GM21381 (cell line): ENCODE measurements at regions not wholly inside any gene's neighbourhood (a gene's known extent, or its start where the extent isn't known, plus 50 kb on each side); places are given as distances from the start of the nearest gene placed in this dataset.
"Not testable (repeated sequence)": the region's sequence is repeated elsewhere in the genome, so short reads cannot be mapped to it uniquely, and the experiment has no call there.

ENCODE experiments used
- ATAC-seq: cut with Tn5 transposase; IDR thresholded peaks from one replicate; pipeline ENCODE4 v1.9.1; 2021; ENCODE audit warnings: mild to moderate bottlenecking, moderate library complexity; ENCODE audit not compliant: unreplicated experiment

DNA sequence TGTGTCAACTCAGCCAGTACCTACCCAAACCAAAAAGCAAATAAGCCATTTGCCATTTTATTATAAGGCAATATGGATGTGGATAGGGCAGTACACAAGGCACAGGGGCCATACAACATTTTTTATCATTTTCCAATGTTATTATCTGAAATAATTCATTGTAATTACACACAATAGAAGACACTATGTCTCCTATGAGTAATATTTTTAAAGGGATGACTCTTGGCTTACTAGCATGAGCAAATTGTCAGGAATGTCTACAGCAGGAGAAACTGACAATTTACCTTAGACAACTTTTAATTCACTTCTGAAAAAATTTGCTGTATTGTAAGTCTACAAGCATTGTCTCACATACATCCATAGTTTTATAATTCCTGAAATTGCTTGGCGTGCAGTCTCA, 1193.9 kb upstream of the CELF4 start:
- ATAC-seq = no peak

DNA sequence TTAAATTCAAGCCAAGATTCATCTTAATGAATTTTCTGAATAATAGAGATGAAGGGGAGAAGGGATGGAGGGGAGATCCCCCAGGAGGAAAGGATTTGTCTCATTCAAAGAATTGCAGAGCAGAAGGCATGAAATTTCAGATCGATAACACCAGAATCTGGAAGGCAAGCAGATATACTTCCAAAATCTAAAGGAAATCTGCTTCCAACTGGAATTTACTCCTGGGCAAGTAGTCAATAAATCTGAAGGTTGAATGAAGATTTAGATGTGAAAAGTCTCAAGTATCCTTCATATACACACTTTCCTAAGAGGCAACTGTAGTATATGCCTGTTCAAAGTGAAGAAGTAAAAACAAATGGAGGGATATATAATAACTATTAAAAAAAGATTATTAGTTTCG, 1190.8 kb upstream of the CELF4 start:
- no peak for ATAC-seq

DNA sequence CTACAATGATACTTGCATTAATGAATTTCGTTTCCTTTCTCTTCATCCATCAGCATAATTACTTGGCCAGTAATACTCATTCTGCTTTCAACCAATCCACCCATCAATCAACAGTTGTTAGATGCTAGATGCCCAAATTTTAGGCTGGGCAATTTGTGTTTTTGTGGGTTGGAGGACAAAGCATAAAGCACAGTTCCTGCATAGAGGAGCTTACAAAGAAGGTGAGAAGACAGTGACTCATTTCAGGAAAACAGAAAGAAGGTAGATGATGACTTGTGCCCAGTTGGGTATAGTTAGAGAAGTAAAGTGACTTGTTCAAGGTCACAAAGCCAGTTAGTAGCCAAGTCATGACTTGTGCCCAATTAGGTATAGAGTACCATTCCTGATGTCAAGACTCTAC, 1186.8 kb upstream of the CELF4 start:
- ATAC-seq = no peak

DNA sequence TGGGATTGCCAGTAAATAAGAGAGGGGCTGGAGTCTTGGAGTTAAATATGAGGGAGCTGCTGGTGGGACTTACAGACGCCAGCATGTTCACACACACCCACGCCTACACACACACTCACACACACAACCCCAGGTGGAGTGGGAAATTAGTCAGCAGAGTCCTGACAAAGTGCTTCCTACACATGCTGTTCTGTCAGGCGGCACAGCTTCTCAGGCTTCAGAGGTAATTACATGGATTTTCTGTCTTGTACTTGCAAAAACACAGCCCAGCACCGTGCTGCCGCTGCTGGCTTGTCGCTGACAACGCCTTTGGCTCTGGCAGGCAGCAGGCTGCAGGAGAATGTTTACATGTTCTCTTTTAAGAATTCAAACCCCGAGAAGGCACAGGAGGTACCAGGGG, 1186.3 kb upstream of the CELF4 start:
- ATAC-seq = no peak

DNA sequence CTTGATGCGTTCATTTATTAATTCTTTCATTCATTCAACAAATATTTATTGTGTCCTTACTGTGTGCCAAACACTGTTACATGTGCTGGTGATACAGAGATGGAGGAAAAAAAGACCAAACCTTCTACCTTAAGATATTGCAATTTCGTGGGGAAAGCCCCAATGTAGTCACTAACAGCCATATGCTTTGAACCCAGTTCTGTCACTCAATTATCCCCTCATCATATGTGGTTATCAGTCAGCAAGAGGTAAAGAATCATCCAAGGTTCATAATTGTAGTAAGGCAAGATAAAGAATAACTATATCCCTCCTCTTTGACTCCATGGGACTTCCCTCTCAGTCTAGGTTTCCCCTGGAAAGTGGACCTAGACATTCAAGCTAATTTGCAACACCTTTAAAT, 1185.6 kb upstream of the CELF4 start:
- no peak for ATAC-seq

DNA sequence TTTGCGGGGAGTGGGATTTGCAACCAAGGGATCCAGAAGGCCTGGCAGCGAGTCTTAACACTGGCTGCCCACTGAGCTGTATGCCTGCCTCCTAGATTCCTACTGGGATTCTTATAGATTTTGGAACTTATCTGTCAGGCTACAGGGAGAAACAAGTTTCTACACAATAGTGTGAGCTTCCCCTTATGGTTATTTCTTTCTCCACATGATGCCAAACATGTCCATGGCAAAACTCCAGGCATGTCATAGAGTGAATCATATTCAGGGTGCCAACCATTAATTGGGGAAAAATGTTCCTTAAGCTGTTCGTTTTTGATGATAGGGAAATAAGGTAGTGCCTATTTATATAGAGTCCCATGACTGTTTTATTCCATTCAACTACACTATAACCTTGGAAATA, 1185.2 kb upstream of the CELF4 start:
- ATAC-seq = no peak

DNA sequence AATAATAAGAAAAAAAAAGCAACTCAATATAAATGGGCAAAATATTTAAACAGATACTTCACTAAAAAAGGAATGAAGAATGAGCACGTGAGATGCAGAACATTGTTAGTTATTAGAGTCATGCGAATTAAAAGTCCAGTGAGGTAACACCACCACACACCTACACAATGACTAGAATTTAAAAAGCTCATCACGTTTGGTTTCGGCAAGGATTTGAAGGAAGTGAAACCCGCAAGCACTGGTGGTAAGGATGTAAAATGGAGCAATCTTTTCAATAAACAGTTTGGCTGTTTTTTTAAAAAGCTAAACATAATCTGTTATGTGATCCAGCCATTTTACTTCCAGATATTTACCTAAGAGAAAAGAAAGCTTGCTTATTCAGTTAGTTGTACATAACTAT, 1181.6 kb upstream of the CELF4 start:
- ATAC-seq = no peak

DNA sequence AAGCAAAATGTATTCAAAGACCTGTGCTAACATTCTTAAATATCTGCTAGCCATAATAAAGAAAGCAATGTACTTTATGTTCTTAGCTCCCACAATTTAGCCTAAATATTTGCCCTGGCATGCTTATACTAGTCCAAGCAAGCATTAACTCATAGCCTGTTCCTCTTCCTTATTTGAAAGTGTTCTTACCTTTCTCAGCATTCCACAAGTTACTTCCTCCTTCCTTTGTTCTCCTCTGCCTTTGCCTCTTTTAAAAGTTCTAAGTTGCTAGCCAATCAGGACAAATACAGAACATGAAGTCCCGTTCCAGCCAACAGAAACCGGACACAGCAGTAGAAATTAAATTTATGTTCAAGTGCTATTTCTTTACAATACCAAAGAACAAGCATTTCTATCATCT, 1154.6 kb upstream of the CELF4 start:
- ATAC-seq = not testable (repeated sequence)

DNA sequence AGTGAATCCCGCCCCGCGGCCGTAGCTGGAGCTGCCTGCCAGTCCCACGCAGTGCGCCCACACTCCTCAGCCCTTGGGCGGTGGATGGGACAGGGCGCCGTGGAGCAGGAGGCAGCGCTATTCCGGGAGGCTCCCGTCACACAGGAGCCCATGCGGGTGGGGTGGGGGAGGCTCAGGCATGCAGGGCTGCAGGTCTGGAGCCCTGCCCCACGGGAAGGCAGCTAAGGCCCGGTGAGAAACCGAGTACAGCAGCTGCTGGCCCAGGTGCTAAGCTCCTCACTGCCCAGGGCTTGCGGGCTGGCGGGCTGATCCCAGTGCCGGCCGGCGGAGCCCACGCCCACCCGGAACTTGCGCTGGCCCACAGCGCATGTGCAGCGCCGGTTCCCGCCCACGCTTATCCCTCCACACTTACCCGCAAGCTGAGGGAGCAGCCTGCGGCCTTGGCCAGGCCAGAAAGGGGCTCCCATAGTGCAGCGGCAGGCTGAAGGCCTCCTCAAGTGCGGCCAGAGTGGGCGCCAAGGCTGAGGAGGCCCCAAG, 1152.8 kb upstream of the CELF4 start:
- no peak for ATAC-seq

DNA sequence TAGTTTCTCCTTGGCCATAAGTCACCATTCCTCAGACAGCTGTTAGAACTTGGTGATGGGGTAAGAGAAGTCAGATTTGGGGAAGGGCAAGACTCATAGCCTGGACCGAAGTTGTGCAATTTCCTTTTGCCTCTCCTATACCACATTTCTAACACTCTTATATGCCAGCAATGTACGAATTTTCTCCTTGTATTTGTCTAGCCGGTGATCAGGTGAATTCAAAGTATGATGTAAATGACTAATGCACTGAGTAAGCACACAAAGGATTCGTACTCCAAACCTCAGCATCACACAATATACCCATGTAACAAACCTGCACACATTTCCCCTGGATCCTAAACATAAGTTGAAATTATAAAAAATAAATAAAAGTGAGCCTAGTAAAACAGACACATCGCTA, 1143.5 kb upstream of the CELF4 start:
- ATAC-seq = no peak

DNA sequence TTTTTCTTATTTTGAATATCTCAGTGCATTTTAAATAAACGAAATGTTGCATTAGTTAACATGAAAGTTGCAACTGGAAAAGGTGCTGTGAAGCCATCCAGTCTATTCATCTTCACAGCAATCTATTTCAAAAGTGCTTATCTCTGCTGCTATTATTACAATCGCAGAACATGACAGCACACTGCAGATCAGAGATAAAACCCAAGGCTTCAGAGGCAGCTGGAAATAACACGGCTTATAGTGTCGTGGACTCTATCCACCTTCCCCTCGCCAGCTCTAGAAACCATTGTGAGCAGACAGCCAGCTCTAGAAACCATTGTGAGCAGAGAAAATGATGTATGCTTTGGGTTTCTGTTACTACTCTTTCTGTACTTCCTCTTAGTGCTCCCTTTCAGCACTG, 1140.8 kb upstream of the CELF4 start:
- no peak for ATAC-seq

DNA sequence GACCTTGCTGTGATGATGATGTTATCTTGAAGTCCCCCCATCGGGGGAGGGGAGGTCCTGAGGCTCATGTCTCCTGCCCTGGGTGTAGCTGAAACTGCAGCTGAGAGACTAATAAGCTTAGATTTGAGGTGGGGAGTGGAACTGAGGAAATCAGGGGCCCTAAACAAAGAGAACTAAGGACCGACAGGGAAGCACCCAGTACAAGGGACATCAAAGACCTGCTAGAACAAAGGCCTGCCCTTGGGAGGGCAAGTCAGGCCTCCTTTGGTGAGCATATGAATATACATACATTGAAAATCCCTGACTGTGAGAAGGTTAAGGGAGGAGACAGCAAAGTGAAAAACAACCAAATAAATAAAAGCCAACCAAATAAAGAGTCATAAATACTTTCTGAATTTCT, 1132.5 kb upstream of the CELF4 start:
- ATAC-seq = no peak

DNA sequence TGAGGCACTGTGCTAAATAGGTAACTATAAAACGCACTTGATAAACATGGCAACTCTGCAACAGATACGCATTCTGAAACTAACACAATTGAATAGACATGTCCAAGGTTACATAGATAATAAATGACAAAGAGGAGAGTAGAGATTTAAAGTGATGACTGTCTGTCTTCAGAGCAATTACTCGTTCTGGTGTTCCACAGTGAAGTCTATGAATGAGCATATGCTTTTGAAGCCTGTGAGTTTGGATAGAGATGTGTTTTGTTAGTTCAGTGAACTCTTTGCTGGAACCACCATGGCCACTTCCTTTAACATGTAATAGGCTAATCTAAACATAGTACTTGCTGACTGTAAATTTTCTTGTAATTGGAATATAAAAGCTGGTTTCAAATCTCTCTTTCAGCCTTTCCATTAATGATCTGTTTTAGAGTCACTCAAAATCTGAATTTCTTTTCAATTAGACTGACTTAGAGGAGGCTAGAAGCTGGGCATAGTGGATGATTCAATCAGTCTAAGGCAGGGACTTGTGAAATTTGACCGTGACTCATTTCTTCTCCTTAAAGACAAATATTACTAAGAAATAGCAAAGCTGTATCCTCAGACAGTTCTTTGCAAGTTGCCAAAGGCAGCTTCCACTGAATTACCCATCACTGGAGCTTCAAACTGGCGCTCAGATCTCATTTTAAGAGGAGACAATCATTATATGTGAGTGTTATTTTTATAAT, 1130.1 kb upstream of the CELF4 start:
- ATAC-seq = no peak

DNA sequence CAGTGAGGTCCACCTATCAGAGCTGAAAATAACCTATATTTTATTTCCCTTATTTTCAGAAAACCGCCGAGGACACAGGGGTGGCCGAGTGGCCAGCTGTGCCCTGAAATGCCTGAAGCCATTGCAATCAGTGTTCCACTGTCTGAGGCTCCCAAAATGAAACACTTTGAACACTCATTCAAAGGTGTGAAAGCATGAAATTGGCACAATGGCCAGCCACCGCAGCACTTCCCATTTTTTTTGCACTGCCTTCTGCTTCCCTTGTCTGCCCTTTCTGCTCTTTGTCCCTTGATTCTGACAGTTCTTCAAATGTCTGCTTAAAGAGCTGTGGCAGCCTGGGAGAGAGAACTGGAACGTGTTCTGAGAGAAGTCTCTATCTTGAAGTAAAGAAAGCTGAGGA, 1127.5 kb upstream of the CELF4 start:
- ATAC-seq = no peak

DNA sequence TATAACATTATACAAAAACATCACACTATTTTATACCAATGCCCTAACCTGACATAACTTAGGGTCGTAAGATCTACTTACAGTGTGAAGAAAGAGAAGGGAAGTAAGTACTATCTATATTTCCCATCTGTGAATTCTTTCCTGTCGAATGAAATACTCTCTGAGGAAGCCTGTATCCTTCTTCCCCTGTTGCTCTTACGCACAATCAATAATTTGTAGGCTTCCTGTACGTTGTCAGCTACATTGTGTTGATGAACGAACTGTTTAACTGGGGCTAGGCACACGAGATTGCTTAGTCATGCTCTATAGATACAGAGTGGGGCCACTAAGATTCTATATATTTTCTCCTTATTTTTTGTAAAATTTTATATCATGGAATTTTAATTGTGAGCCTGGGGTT, 1125.0 kb upstream of the CELF4 start:
- no peak for ATAC-seq

DNA sequence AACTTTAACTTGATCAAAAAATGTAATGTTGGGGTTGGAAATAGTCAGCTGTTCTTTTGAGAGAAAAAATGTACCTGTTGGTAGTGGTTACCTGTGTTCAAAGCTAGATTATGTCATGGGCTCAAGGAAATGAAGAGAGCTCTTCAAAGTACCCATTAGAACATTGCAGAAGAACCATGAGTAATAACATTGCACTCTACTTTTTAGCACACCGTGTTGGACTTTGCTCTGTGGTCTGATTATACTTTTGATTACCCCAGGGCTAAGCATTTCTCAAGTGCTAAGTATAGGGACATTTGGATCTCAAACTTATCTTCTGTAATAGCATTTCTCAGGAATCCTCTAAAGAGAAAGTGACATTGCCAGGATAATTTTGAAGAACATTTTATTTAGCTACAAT, 1122.8 kb upstream of the CELF4 start:
- no peak for ATAC-seq

DNA sequence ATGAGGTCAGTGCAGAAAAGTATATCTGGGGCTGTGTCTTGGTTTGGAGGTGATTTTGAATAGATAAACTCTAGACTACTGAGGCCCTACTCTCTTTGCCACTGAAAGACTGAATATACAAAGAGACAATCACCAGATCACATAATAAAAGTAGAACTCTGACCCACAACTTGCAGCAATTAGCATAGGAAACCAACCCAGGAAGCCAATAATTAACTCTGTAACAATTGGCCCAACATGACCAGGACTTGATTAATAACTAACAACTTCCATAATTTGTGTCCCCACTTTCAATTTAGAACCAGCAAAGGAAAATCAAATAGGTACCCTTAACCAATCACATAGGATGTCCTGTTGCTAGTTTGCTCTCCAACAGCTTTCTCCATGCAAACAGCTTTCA, 1104.9 kb upstream of the CELF4 start:
- ATAC-seq = no peak

DNA sequence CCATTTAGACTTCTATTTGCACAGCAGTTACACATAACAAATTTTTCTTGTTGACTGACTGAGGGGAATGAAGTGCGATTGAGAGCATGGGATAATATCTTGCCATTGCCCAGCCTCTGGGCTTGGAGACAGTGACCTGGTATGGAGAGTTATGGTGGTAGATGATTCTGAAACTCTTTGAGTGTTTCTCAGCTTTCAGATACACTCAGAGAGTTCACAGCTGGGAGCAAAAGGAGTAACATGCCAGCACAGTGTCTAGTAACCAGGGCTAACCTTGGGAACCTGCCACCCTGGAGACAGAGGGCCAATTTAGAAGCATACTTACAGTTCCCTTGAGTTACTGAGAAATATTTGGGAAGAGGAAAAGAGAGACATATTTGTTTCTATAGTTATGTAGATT, 1099.3 kb upstream of the CELF4 start:
- ATAC-seq = no peak

DNA sequence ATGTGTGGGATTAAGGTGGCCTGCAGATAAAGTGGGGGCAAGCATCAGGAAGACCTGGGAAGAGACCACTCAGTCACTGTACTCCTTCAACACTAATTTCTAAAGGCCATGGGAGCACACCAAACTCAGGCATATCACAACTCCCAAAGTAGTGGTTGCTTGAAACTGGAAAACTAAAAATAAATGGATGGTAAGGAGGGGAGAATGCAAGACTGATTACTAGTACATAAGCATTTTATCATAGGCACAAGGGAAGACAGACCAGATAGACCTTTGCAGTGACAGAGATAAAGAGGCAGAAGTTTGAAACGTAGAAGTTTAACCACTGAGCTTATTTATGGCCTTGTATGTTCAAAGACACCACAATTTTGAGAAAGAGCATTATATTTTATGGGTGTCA, 1098.1 kb upstream of the CELF4 start:
- no peak for ATAC-seq

DNA sequence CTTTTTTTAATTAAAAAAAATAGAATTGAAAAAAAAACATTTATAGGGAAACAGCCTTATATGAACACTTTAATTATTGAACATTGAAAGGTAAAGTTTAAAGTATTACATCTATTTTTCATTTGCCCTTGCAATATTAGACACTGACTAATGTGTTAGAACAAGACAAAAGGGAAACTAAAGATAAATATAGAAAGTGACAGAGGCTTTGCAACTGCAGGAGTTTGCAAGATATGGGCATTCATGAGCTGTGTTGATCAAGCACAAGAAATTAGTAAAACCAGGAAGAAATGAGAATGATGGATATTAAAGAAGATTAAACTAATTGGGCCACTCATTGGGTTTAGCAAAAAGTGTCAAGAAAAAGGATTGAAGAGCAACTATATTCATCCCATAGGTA, 1097.7 kb upstream of the CELF4 start:
- no peak for ATAC-seq

DNA sequence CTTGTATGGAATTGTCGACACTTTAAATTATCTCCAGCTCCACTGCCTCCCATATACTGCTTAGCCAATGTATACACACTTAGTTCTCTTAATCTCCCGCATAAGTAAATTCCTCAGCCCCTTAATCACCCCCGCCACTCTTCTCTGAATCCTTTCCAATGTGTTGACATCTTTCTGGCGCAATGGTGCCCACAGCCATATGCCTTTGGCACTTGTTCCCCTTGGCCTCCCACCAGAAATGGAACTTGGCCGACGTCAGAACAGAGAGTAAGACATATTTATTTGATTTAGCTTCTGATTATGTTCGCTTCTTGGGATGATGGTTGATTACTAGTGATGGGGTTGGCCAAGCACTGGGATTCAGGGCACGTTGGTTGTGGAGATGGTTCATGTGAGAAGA, 1089.3 kb upstream of the CELF4 start:
- no peak for ATAC-seq

DNA sequence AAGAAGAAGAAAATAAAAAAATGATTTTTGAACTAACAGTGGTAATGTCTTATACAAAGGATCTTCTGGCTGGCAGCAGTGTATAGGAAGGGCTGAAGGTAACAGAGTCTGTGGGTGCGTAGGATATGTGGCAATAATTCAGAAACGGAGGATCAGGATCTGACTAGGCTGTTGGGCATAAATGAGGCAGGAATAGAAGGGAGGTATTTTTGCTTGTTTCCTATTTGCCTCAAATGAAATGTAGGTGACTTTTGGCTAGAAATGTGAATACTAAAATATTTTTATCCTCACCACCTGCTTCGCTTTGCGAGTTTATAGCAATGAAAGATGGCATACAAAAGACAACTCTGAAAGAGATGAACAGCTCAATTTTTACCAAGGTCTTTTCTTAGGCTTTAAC, 1086.1 kb upstream of the CELF4 start:
- no peak for ATAC-seq

DNA sequence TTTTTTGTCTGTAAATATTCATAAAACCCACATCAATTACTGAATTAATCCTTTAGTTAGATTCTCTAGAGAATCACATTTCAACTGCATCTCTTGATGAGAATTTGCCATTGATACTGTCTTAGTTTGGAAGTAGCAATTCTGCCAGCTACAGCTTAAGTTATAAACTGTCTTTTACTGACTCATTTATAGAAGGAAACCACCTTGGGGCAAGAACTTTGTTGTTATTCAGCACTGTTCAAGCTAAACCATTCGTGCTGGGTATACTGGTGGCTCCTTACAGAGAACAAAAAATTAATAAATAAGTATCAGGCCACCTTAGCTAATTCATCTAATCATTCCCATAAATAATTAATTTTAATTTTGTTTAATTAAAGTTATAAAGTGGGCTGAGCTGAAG, 1082.6 kb upstream of the CELF4 start:
- ATAC-seq = no peak
